ENCODE measurements at regions not wholly inside any gene's neighbourhood (a gene's known extent, or its start where the extent isn't known, plus 50 kb on each side); places are given as distances from the start of the nearest gene placed in this dataset.

GRCh38 chr14:100466111-100466856, 120.9 kb downstream of the BEGAIN start:
- Mint-ChIP-seq H3K27me3 (ENCODE audit: low read depth, poor library complexity) (peaks cover 20% of the 10 kb centered on the region), H3K4me1 (peaks cover 26% of the 10 kb centered on the region), H3K4me3 (no peak overlapping the region), H3K36me3 (ENCODE audit: low read depth) (no peaks in the 10 kb centered on the region), H3K9me3 (no peaks in the 10 kb centered on the region), H3K27ac (no peak overlapping the region)
- DNase-seq = no peak
- TF ChIP-seq, protein P1, sequence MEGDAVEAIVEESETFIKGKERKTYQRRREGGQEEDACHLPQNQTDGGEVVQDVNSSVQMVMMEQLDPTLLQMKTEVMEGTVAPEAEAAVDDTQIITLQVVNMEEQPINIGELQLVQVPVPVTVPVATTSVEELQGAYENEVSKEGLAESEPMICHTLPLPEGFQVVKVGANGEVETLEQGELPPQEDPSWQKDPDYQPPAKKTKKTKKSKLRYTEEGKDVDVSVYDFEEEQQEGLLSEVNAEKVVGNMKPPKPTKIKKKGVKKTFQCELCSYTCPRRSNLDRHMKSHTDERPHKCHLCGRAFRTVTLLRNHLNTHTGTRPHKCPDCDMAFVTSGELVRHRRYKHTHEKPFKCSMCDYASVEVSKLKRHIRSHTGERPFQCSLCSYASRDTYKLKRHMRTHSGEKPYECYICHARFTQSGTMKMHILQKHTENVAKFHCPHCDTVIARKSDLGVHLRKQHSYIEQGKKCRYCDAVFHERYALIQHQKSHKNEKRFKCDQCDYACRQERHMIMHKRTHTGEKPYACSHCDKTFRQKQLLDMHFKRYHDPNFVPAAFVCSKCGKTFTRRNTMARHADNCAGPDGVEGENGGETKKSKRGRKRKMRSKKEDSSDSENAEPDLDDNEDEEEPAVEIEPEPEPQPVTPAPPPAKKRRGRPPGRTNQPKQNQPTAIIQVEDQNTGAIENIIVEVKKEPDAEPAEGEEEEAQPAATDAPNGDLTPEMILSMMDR (IDR thresholded peaks at IDR 0.05) = no peak

- TF ChIP-seq, protein P1 (IDR thresholded peaks at IDR 0.05) = no peak
- no peaks in the 10 kb centered on the region for H3K9me3 Mint-ChIP-seq
- no peaks in the 10 kb centered on the region for H3K36me3 Mint-ChIP-seq (ENCODE audit: low read depth)
- no peak overlapping the region for H3K4me3 Mint-ChIP-seq
- peaks cover 24% of the 10 kb centered on the region for H3K4me1 Mint-ChIP-seq
- no peak for DNase-seq
- H3K27me3 Mint-ChIP-seq (ENCODE audit: low read depth, poor library complexity) = peaks cover 15% of the 10 kb centered on the region
- peak overlapping the region; percentile 36 for H3K27ac Mint-ChIP-seq
Measured at GRCh38 chr14:100467046-100467750, 120.0 kb downstream of the BEGAIN start.

DNA sequence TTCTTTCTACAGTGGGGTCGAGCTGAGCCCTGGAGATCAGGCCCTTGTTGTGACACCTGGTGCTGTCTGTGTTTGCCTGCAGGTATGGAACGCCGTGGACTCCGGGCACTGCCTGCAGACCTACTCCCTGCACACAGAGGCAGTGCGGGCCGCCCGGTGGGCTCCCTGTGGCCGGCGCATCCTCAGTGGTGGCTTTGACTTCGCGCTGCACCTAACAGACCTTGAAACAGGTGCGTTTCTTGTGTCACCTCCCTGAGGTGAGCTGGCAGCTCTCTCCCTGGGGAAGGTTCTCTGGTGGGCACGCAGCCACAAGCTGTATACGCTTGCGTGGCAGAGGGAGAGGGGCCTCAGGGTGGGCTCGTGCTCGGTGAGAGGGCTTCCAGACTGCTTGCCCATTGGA, 119.3 kb downstream of the BEGAIN start:
- TF ChIP-seq, protein P1 (IDR thresholded peaks at IDR 0.05) = no peak
- Mint-ChIP-seq H3K4me3 (no peak overlapping the region), H3K36me3 (ENCODE audit: low read depth) (no peaks in the 10 kb centered on the region), H3K4me1 (peaks cover 21% of the 10 kb centered on the region), H3K9me3 (no peaks in the 10 kb centered on the region), H3K27ac (no peak overlapping the region), H3K27me3 (ENCODE audit: low read depth, poor library complexity) (peaks cover 9% of the 10 kb centered on the region)
- DNase-seq = no peak

DNA sequence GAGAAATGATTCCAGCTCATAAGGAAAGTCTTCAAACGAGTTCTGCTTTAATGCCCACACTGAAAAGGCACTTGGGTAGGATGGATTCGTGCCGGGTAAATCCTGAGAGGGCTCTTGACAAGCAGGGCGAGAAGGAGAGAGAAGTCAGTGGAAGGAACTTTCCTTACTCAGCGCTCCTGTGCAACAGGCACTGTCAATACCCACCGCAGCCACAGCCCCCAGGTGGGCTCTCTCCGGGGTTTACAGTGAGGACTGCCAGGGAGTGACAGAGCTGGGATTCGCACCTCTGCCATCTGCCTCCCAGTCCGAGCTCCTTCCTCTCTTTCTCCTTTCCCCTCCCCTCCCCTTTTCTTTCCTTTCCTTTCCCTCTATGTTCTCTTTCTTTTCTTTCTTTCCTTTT, 118.7 kb downstream of the BEGAIN start:
- H3K4me1 Mint-ChIP-seq = peaks cover 16% of the 10 kb centered on the region
- H3K9me3 Mint-ChIP-seq = no peaks in the 10 kb centered on the region
- no peak overlapping the region for H3K4me3 Mint-ChIP-seq
- no peaks in the 10 kb centered on the region for H3K36me3 Mint-ChIP-seq (ENCODE audit: low read depth)
- TF ChIP-seq, protein P1 (IDR thresholded peaks at IDR 0.05) = no peak
- peaks cover 5% of the 10 kb centered on the region for H3K27me3 Mint-ChIP-seq (ENCODE audit: low read depth, poor library complexity)
- H3K27ac Mint-ChIP-seq = no peak overlapping the region
- no peak for DNase-seq

GRCh38 chr14:100469632-100470522, 117.3 kb downstream of the BEGAIN start:
- peaks cover 15% of the 10 kb centered on the region for H3K4me1 Mint-ChIP-seq
- H3K4me3 Mint-ChIP-seq = no peak overlapping the region
- H3K27me3 Mint-ChIP-seq (ENCODE audit: low read depth, poor library complexity) = peaks cover 5% of the 10 kb centered on the region
- TF ChIP-seq, protein P1 (IDR thresholded peaks at IDR 0.05) = no peak
- no peak for DNase-seq
- no peaks in the 10 kb centered on the region for H3K36me3 Mint-ChIP-seq (ENCODE audit: low read depth)
- H3K9me3 Mint-ChIP-seq = no peaks in the 10 kb centered on the region
- H3K27ac Mint-ChIP-seq = no peak overlapping the region
